MM.1S (cell line): ENCODE measurements at regions not wholly inside any gene's neighbourhood (a gene's known extent, or its start where the extent isn't known, plus 50 kb on each side); places are given as distances from the start of the nearest gene placed in this dataset.

Source experiments
- DNase-seq: peaks from one replicate; pipeline ENCODE4 v3.0.0-alpha.2; 2015
- H2AFZ ChIP-seq: fragments of 300-600 bp; sonication (generic); 2 replicates; pipeline ENCODE4 v1.6.0; 2016; ENCODE audit warnings: antibody characterized with exemption, low read length
- H3F3A ChIP-seq: fragments of 300-600 bp; sonication (generic); 2 replicates; pipeline ENCODE4 v1.6.1; 2016; ENCODE audit warnings: mild to moderate bottlenecking, antibody characterized with exemption, low read length, moderate library complexity, mixed read lengths; ENCODE audit not compliant: insufficient read depth
- H3K27ac ChIP-seq: fragments of 300-600 bp; sonication (generic); 2 replicates; pipeline ENCODE4 v1.5.1; 2016; ENCODE audit warnings: mild to moderate bottlenecking, low read length
- H3K27me3 ChIP-seq: fragments of 300-600 bp; sonication (generic); replicated peaks from 2 replicates; pipeline ENCODE4 v1.6.0; 2016; ENCODE audit warnings: low read length; ENCODE audit not compliant: insufficient read depth
- H3K36me3 ChIP-seq: fragments of 300-600 bp; sonication (generic); replicated peaks from 2 replicates; pipeline ENCODE4 v1.6.1; 2016; ENCODE audit warnings: mild to moderate bottlenecking, low read length, mixed read lengths; ENCODE audit not compliant: insufficient read depth
- H3K4me1 ChIP-seq: fragments of 300-600 bp; sonication (generic); 2 replicates; pipeline ENCODE4 v1.6.1; 2016; ENCODE audit warnings: low read length, mixed read lengths
- H3K4me2 ChIP-seq: fragments of 300-600 bp; sonication (generic); 2 replicates; pipeline ENCODE4 v1.6.0; 2016; ENCODE audit warnings: low read depth, low read length
- H3K4me3 ChIP-seq: fragments of 300-600 bp; sonication (generic); 2 replicates; pipeline ENCODE4 v1.5.1; 2016; ENCODE audit warnings: low read length, mixed read lengths
- H3K79me2 ChIP-seq: fragments of 300-600 bp; sonication (generic); 2 replicates; pipeline ENCODE4 v1.6.1; 2016; ENCODE audit warnings: mixed run types, low read length, mixed read lengths
- H3K9ac ChIP-seq: fragments of 300-600 bp; sonication (generic); 2 replicates; pipeline ENCODE4 v1.6.1; 2016; ENCODE audit warnings: low read length, mixed read lengths
- H3K9me2 ChIP-seq: fragments of 300-600 bp; sonication (generic); replicated peaks from 2 replicates; pipeline ENCODE4 v1.6.1; 2016; ENCODE audit warnings: mild to moderate bottlenecking, low read length, mixed read lengths; ENCODE audit not compliant: insufficient read depth
- H3K9me3 ChIP-seq: fragments of 300-600 bp; sonication (generic); replicated peaks from 2 replicates; pipeline ENCODE4 v1.6.1; 2016; ENCODE audit warnings: mild to moderate bottlenecking, low read length, mixed read lengths; ENCODE audit not compliant: insufficient read depth
- H4K20me1 ChIP-seq: fragments of 300-600 bp; sonication (generic); 2 replicates; pipeline ENCODE4 v1.6.1; 2016; ENCODE audit warnings: mild to moderate bottlenecking, low read length, moderate library complexity, mixed read lengths; ENCODE audit not compliant: insufficient read depth
- EZH2 ChIP-seq: fragments of 300-600 bp; sonication (generic); optimal IDR thresholded peaks from 2 replicates; pipeline ENCODE3; 2017; ENCODE audit warnings: low read depth, mild to moderate bottlenecking, antibody characterized with exemption, low read length, mixed read lengths
- EZH2phosphoT487 ChIP-seq: fragments of 300-600 bp; sonication (generic); IDR thresholded peaks from 2 replicates; pipeline ENCODE4 v1.6.1; 2018; ENCODE audit warnings: antibody characterized with exemption, low read length
- TF ChIP-seq, protein P1 (sequence below): fragments of 300-600 bp; sonication (generic); IDR thresholded peaks from 2 replicates; pipeline ENCODE4 v1.5.1; 2016; ENCODE audit warnings: antibody characterized with exemption, low read length, mixed read lengths

DNA sequence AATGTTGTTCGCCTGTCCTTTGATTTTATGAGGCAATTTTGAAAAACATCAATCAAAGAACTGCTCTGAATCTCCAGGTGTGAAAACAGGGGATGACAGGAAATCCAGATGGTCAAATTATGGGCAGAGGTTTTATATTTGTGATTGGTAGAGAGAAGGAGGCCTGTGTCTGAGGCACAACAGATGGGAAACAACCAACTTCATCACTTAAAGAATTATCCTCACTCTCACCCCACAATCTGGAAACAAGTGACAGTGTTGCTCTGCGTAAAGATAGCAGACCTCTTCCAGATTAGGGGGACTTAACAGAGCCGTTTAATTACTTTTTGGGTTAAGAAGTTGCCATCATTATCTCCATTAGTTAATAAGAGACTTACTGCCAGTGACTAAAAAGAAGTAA is 64.1 kb upstream of the EGLN3 start:
- Histone ChIP-seq H3K9me3 (no peaks in the 10 kb centered on the region), H3K36me3 (no peaks in the 10 kb centered on the region)

DNA sequence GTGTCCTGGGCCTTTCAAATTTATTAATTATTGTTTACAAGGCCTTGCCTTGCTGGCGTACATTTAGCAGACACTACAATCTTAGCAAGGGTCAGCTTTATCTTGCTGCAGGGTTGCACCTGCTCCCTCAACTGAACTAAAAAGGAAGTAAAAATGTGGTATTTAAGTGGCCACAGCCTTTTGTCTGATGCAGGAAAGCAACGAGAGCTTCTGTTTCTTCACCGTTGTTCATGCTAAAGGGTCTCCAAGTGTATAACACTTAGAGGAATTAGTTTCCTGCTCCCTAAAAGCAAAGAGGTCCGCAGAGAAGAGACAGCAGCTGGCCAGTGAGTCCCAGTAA is 62.8 kb upstream of the EGLN3 start:
- Histone ChIP-seq H3K9ac (no peak overlapping the region), H3F3A (no peaks in the 10 kb centered on the region), H3K4me1 (no peaks in the 10 kb centered on the region), H3K4me2 (no peak overlapping the region), H3K27me3 (no peaks in the 10 kb centered on the region), H2AFZ (no peak overlapping the region), H3K36me3 (no peaks in the 10 kb centered on the region), H3K9me3 (no peaks in the 10 kb centered on the region), H3K4me3 (no peak overlapping the region), H3K79me2 (no peaks in the 10 kb centered on the region), H3K27ac (no peak overlapping the region), H3K9me2 (no peaks in the 10 kb centered on the region), H4K20me1 (no peaks in the 10 kb centered on the region)
- TF ChIP-seq EZH2phosphoT487 (no peak), EZH2 (no peak)
- TF ChIP-seq, protein P1, sequence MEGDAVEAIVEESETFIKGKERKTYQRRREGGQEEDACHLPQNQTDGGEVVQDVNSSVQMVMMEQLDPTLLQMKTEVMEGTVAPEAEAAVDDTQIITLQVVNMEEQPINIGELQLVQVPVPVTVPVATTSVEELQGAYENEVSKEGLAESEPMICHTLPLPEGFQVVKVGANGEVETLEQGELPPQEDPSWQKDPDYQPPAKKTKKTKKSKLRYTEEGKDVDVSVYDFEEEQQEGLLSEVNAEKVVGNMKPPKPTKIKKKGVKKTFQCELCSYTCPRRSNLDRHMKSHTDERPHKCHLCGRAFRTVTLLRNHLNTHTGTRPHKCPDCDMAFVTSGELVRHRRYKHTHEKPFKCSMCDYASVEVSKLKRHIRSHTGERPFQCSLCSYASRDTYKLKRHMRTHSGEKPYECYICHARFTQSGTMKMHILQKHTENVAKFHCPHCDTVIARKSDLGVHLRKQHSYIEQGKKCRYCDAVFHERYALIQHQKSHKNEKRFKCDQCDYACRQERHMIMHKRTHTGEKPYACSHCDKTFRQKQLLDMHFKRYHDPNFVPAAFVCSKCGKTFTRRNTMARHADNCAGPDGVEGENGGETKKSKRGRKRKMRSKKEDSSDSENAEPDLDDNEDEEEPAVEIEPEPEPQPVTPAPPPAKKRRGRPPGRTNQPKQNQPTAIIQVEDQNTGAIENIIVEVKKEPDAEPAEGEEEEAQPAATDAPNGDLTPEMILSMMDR, result no peak
- DNase-seq, result no peak

More for the DNA sequence above, 64.1 kb upstream of the EGLN3 start:
- no peak overlapping the region for H3K27ac ChIP-seq
- no peak overlapping the region for H3K4me2 ChIP-seq
- no peak overlapping the region for H3K9ac ChIP-seq
- DNase-seq, result no peak
- H3K4me3 ChIP-seq, result no peak overlapping the region
- no peaks in the 10 kb centered on the region for H3K27me3 ChIP-seq
- no peaks in the 10 kb centered on the region for H4K20me1 ChIP-seq
- H3K79me2 ChIP-seq, result no peaks in the 10 kb centered on the region
- no peaks in the 10 kb centered on the region for H3K4me1 ChIP-seq
- H2AFZ ChIP-seq, result no peak overlapping the region
- H3K9me2 ChIP-seq, result no peaks in the 10 kb centered on the region
- TF ChIP-seq EZH2phosphoT487 (no peak), EZH2 (no peak)
- TF ChIP-seq, protein P1, result no peak
- H3F3A ChIP-seq, result no peaks in the 10 kb centered on the region

DNA sequence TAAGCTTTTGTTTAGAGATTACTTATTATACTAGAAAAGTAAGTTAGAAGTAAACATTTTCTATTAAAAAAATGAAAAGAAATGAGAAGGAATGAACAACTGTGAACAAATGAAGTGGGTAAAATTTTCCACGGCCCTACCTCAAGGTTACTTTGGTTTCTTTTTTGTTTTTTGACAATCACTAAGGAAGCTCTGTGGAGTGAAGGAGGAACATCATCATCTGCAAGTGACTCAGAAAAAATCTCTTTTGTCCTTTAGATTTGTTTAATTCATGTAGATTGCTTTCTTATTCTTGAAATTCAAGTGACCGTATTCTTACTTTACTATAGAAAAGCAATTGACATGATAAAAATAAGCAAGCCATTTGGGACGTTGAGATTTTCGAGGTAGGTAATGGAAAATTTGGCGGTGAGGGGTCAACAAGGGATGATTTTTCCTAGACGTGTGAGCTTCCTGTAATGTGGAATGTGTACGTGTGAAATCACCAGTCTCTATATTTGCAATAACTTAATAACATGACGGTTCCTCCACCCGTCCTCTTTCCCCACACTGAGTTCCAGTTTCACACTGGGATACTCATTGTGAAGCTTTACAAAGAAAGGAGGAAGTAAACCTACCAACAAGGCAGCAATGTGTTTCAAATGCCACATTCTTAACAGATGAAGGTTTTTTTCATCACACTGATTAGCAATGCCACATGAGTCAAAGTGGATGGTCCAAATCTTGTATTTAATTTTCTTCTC is 62.3 kb upstream of the EGLN3 start:
- Histone ChIP-seq H4K20me1 (no peaks in the 10 kb centered on the region), H3K9me2 (no peaks in the 10 kb centered on the region), H2AFZ (no peak overlapping the region), H3K36me3 (no peaks in the 10 kb centered on the region), H3K9me3 (no peaks in the 10 kb centered on the region), H3K4me3 (no peak overlapping the region), H3K27me3 (no peaks in the 10 kb centered on the region), H3K9ac (no peak overlapping the region), H3K4me1 (no peaks in the 10 kb centered on the region), H3K4me2 (no peak overlapping the region), H3K79me2 (no peaks in the 10 kb centered on the region), H3K27ac (no peak overlapping the region), H3F3A (no peaks in the 10 kb centered on the region)
- no peak for DNase-seq
- TF ChIP-seq, protein P1, result no peak
- no peak for TF ChIP-seq EZH2
- no peak for TF ChIP-seq EZH2phosphoT487
